Omental fat pad (tissue), 3 donors: ENCODE measurements at regions not wholly inside any gene's neighbourhood (a gene's known extent, or its start where the extent isn't known, plus 50 kb on each side); places are given as distances from the start of the nearest gene placed in this dataset.

Experiments
- ATAC-seq: fragments of 150-250 bp; one replicate; pipeline ENCODE4 v1.9.1; 2016; ENCODE audit warnings: mild to moderate bottlenecking, moderate library complexity; ENCODE audit not compliant: low FRiP score
- DNase-seq: peaks from one replicate; pipeline ENCODE4 v3.0.0-alpha.2; 2019; ENCODE audit warnings: low spot score
- CTCF ChIP-seq, 3 donors: fragments of 450-650 bp; IDR thresholded peaks; one replicate each; pipeline ENCODE4 v1.5.1; 2016 to 2017; ENCODE audit warnings: antibody characterized with exemption in 3 of 3, mild to moderate bottlenecking in 3 of 3, moderate library complexity in 2 of 3

DNA sequence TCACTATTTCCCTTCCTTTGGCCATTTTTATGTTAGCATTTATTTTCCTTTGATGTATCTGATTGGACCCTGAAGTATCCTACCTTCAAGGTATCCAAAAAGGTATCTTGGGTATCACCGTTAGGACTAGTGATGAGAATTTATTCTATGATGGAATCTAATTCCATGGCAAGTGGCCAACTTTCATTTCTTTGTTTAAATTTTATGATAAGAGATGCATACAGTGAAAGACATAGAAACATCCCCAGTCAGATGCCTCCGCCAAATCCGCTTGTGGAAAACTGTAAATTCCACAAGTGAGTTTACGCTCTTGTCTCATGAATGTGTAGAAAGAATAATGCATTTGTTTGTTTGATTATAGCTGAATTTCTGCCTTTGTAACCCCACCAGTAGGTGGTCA lies 153.7 kb upstream of the NR2F2 start:
- no peak for ATAC-seq
- no peak for TF ChIP-seq CTCF (IDR thresholded peaks at IDR 0.05)
- DNase-seq = no peak

GRCh38 chr15:96177279-96177678 lies 153.2 kb upstream of the NR2F2 start:
- no peak for TF ChIP-seq CTCF (IDR thresholded peaks at IDR 0.05)
- DNase-seq = no peak
- ATAC-seq = no peak

DNA sequence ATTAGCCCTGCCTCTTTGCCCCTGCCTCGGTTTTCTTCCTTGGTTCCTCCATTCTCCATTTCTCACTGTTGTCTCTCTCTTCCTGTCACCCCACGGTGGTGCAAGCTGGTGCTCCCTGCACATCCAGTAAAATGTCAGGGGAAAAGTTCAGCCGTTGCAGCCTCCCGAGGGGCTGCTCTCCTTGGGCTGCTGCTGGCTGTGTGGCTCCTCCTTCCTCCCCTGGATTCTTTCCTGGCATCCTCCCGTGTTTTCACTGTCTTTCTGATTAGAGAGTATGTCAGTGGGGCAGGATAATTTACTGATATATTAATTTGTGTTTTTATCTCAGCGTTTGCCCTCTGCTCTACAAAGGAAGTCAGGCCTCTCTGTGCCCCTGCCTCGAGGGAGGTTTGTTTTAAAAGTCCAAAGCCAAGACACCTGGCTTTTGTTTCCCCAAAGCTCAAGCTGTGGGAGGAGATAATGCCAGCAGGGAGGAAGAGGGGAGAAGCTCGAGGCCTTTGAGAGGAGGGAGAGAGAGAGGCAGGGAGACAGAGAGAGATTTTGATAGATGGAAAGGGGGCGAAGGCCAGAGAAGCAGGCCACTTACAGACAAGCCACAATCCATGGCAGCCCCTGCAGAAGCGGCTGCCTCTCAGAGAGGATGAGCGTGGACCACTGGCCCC lies 150.3 kb upstream of the NR2F2 start:
- DNase-seq = no peak
- TF ChIP-seq CTCF (IDR thresholded peaks at IDR 0.05) = no peak
- ATAC-seq = no peak

- TF ChIP-seq CTCF (IDR thresholded peaks at IDR 0.05) = no peak
- DNase-seq = no peak
- no peak for ATAC-seq
Measured at GRCh38 chr15:96181217-96181616, 149.3 kb upstream of the NR2F2 start.

DNA sequence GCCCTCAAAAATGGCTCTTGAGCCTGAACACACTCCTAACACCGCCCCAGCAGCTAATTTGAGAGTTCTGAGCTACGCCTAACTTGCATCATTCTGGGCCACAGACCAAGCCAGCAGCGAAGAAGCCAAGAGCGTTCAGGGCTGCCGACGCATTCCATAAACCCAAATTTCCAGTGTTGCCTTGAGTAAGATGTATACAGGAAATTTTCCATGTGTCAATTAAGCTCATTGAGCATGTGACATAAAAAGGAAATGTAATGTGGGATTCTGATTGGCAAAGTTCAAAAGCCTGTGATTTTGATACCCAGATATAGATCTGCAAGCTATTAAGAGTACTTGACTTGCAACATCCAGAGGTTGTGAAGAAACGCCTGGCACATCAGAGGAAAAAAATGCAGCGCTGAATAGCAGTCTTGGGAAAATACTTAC lies 148.6 kb upstream of the NR2F2 start:
- TF ChIP-seq CTCF (IDR thresholded peaks at IDR 0.05) = no peak
- DNase-seq = peak; percentile 25
- peak; percentile 76 for ATAC-seq

- TF ChIP-seq CTCF (IDR thresholded peaks at IDR 0.05) = no peak
- ATAC-seq = no peak
- no peak for DNase-seq
Measured at GRCh38 chr15:96182736-96183513, 147.6 kb upstream of the NR2F2 start.

DNA sequence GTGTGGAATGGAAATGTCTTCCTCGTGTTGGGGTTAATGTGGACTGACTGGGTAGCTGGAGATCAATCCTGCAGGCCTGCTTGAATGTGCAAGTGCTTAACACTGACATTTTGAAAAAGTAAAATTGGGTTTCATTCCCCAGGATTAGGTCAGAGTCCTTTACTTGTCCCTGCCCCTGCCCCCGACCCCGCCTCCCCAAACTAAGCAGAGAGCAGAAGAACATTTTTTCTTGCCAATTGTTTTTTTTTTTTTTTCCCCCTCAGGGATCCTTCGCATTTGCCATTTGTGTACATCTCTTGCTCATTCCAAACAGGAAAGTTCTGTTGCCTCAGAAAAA lies 147.0 kb upstream of the NR2F2 start:
- TF ChIP-seq CTCF (IDR thresholded peaks at IDR 0.05) = no peak
- ATAC-seq (no peak), DNase-seq (no peak)
